ENCODE measurements at regions not wholly inside any gene's neighbourhood (a gene's known extent, or its start where the extent isn't known, plus 50 kb on each side); places are given as distances from the start of the nearest gene placed in this dataset.

GRCh38 chr12:84804691-84805473 lies 107.7 kb downstream of the SLC6A15 start:
- no peak for TF ChIP-seq POLR2A (IDR thresholded peaks at IDR 0.05)
- TF ChIP-seq POLR2AphosphoS5 (IDR thresholded peaks at IDR 0.05), result no peak
- no peak for TF ChIP-seq CTCF (IDR thresholded peaks at IDR 0.05 in 8 of 11, conservative IDR thresholded peaks at IDR 0.05 in 3 of 11)

Data from spleen (tissue), 7 donors.